Mesothelial cell of epicardium (in vitro differentiated cells): ENCODE measurements at regions not wholly inside any gene's neighbourhood (a gene's known extent, or its start where the extent isn't known, plus 50 kb on each side); places are given as distances from the start of the nearest gene placed in this dataset.

Experiments
- DNase-seq, 2 experiments: peaks; one replicate each; pipeline ENCODE4 v3.0.0; 2021; ENCODE audit warnings: low spot score in 2 of 2; ENCODE audit not compliant: unreplicated experiment in 2 of 2
- H3K27ac Mint-ChIP-seq: 2 replicates; pipeline ENCODE4 v1.8.0; 2021; ENCODE audit warnings: mixed read lengths
- H3K27me3 Mint-ChIP-seq: 2 replicates; pipeline ENCODE4 v1.8.0; 2021; ENCODE audit warnings: low read depth, mixed read lengths
- H3K36me3 Mint-ChIP-seq: 2 replicates; pipeline ENCODE4 v1.8.0; 2021; ENCODE audit warnings: mixed read lengths
- H3K4me1 Mint-ChIP-seq: 2 replicates; pipeline ENCODE4 v1.8.0; 2021; ENCODE audit warnings: mixed read lengths
- H3K4me3 Mint-ChIP-seq: 2 replicates; pipeline ENCODE4 v1.8.0; 2021; ENCODE audit warnings: mild to moderate bottlenecking, moderate library complexity, mixed read lengths
- H3K9me3 Mint-ChIP-seq: 2 replicates; pipeline ENCODE4 v1.8.0; 2021; ENCODE audit warnings: mixed read lengths
- TF ChIP-seq, protein P1 (sequence below): fragments of 200-600 bp; sonication (generic); IDR thresholded peaks from one replicate; pipeline ENCODE4 v1.5.0; 2021; ENCODE audit warnings: antibody characterized with exemption; ENCODE audit not compliant: unreplicated experiment

DNA sequence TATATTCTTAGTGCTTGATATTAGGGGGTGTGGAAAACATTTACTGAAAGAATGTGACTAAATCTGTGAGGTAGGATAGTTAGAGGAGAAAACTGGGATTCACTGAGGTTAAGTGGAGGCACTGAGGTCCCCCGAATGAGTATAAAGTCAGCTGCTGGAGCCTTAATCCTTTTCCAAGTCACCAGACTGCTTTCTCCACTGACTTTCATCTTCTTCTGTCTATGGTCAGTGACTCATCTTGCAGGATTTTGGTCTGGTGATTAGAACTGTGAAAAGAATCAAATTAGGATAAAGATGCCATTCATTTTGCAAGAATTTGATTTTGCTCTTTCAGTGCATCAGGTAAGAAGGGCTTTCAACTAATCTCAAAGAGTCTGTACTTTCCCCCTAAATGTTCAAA lies 89.3 kb upstream of the ALDH1A1 start:
- Mint-ChIP-seq H3K27me3 (no peaks in the 10 kb centered on the region), H3K27ac (no peak overlapping the region)

DNA sequence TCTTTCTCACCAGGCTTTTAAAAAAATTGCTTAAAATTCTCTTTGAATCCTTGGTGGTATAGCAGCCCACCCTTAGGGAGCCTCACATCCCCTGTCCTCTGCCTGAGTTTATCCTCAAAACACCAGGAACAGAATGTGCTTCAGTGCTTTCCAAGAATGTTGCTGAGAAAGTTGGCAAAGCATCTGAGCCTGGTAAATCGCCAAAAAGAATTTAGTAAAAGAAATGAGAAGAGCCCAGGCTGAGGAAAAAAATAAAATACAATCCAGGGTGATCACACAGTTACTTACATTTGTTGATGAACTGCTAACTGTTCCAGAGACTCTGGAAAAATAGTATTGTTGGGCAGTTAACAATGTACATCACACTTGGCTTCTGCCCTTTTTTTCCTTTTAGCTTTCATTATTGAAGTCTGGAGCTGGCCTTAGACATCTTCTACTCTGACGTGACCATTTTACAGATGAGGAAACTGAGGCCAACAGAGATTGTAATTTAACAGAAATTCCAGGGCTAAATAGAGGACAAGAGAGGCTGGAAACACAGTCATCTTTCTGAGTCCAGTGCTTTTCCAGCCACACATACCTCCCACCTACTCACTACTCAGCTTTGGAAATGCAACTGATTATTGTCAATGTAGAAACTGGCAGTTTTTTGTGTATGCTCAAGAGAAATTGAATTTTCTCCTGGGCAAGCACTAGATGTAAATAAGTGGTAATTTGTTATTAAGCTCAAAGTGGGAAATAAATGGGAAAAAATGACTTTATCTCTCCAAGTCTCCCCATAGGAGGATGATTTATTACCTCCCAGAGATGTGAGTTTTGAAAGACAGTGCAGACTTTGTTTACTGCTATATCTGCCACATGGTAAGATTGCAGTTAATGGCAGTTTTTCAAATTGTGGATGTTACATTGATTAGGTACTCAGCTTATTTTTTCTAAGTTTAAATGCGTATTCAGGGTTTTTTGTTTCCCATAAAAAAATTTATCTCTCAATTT lies 86.7 kb upstream of the ALDH1A1 start:
- Mint-ChIP-seq H3K4me1 (peaks cover 30% of the 10 kb centered on the region), H3K4me3 (no peak overlapping the region), H3K27ac (peak overlapping the region; percentile 30), H3K9me3 (no peaks in the 10 kb centered on the region), H3K27me3 (peaks cover 3% of the 10 kb centered on the region), H3K36me3 (no peaks in the 10 kb centered on the region)
- DNase-seq = no peak
- TF ChIP-seq, protein P1, sequence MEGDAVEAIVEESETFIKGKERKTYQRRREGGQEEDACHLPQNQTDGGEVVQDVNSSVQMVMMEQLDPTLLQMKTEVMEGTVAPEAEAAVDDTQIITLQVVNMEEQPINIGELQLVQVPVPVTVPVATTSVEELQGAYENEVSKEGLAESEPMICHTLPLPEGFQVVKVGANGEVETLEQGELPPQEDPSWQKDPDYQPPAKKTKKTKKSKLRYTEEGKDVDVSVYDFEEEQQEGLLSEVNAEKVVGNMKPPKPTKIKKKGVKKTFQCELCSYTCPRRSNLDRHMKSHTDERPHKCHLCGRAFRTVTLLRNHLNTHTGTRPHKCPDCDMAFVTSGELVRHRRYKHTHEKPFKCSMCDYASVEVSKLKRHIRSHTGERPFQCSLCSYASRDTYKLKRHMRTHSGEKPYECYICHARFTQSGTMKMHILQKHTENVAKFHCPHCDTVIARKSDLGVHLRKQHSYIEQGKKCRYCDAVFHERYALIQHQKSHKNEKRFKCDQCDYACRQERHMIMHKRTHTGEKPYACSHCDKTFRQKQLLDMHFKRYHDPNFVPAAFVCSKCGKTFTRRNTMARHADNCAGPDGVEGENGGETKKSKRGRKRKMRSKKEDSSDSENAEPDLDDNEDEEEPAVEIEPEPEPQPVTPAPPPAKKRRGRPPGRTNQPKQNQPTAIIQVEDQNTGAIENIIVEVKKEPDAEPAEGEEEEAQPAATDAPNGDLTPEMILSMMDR = no peak

More for the DNA sequence above, 89.3 kb upstream of the ALDH1A1 start:
- no peak for DNase-seq
- Mint-ChIP-seq H3K9me3 (no peaks in the 10 kb centered on the region), H3K36me3 (no peaks in the 10 kb centered on the region), H3K4me3 (no peak overlapping the region), H3K4me1 (peaks cover 27% of the 10 kb centered on the region)
- TF ChIP-seq, protein P1 = no peak

DNA sequence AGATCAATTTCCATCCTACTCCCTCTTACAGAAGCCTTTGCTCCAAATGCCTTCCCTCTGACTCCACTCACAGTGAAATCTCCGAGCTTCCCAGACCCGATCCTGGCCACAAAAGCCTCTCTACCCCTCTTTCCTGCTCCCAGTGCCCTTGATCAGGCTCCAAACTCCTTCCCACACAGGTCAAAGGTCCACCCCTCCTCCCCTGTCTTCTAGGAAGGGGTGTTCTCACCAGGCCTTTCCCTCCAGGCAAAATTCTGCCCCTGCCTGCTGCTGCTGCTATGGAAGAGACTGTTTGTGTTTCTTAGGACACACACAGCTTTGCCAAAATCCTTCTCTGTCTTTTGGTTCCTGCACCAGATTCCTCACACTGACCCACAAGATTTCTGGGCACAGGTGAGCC lies 85.8 kb upstream of the ALDH1A1 start:
- H3K9me3 Mint-ChIP-seq = no peaks in the 10 kb centered on the region
- no peaks in the 10 kb centered on the region for H3K36me3 Mint-ChIP-seq
- H3K4me3 Mint-ChIP-seq = no peak overlapping the region
- H3K27me3 Mint-ChIP-seq = peaks cover 3% of the 10 kb centered on the region
- DNase-seq = no peak
- H3K27ac Mint-ChIP-seq = peak overlapping the region; percentile 30
- TF ChIP-seq, protein P1 = no peak
- peaks cover 30% of the 10 kb centered on the region for H3K4me1 Mint-ChIP-seq

- H3K27me3 Mint-ChIP-seq = peaks cover 3% of the 10 kb centered on the region
- TF ChIP-seq, protein P1 = no peak
- DNase-seq = no peak
- no peak overlapping the region for H3K4me3 Mint-ChIP-seq
- H3K4me1 Mint-ChIP-seq = peaks cover 30% of the 10 kb centered on the region
- H3K27ac Mint-ChIP-seq = peak overlapping the region; percentile 66
- no peaks in the 10 kb centered on the region for H3K9me3 Mint-ChIP-seq
- no peaks in the 10 kb centered on the region for H3K36me3 Mint-ChIP-seq
These were observed 85.2 kb upstream of the ALDH1A1 start for GRCh38 chr9:73038089-73038509.

DNA sequence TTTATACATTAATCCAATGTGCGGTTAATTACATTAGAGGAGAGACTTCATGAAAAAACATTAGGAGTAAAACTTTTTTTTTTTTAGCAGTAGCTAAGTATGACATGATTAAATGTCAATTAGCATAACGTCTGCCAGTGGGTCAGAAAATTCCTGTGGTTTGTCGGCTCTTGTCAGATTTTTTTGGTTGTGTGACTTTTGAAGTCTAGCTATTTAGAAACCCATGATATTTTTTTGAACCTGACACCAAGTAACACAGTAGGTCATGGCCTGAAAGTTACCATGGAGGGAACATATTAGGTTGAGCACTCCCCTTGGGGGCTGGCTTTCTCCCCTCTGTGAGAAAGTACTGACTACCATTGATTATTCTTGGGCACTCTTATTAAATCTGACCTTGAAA lies 84.8 kb upstream of the ALDH1A1 start:
- no peak for DNase-seq
- H3K27ac Mint-ChIP-seq = peak overlapping the region; percentile 66
- H3K27me3 Mint-ChIP-seq = peaks cover 3% of the 10 kb centered on the region
- no peaks in the 10 kb centered on the region for H3K9me3 Mint-ChIP-seq
- no peaks in the 10 kb centered on the region for H3K36me3 Mint-ChIP-seq
- TF ChIP-seq, protein P1 = no peak
- H3K4me3 Mint-ChIP-seq = no peak overlapping the region
- H3K4me1 Mint-ChIP-seq = peaks cover 30% of the 10 kb centered on the region
